Stimulated activated CD4-positive, alpha-beta T cell treated with anti-CD3 and anti-CD28 coated beads, TNF-alpha, amount 100 ng/mL, for 48 hours (primary cell): ENCODE measurements at regions not wholly inside any gene's neighbourhood (a gene's known extent, or its start where the extent isn't known, plus 50 kb on each side); places are given as distances from the start of the nearest gene placed in this dataset.
A peak's percentile ranks its signal among the peaks of the same experiment; 100 is the strongest.

Experiments
- DNase-seq, 3 donors: peaks; one replicate each; pipeline ENCODE4 v3.0.0-alpha.2; 2020; ENCODE audit warnings: low read depth in 3 of 3

DNA sequence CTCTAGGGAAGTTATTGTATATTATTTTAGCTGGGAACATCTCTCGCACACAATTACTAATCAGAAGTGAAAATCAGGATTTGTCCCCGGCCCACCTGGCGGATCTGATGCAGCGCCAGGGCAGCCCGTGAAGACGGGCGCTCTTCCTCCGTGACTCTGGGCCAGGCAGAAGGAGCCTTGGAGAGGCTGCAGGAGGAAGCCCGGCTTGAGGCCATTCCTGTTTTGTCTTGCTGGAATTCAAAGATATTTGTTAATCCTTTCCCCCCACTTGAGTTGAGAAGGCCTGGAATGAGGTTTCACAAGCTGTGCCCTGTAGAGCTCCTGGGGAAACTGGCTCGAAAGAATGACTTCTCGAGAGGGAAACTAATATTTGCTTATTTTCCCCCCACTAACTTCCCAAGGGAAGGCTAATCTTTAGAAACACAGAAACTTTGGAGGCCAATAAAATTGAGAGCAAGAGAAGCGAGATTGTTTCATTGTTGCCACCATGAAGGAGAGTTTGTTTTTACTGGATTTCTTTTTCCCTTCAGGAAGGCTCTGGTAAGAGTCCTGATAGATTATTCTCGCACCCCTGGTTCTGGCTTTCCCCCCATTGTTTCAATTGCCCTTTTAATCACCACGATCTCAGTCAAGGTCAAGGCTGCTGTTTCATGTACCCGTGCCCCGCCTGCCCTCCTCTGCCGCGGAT is 92.8 kb upstream of the SEPTIN5 start:
- no peak for DNase-seq

DNA sequence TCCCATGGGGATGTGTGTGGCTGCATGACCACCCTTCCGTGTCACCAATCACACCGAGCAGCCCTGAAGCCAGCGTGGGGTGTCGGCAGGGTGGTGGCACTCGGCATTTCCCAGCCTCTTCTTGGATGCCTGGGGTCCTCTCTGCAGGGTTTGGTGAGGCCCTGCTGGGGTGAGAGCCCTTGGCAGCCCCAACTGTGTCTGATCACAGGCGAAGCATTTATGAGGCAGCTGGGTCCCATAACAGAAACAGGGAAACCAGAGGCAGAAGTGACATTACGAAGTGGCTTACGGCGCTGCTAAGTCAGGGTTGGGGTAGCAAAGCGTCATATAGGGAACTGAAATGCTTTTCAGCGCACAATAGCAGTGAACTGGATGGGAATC is 92.3 kb upstream of the SEPTIN5 start:
- DNase-seq: no peak

DNA sequence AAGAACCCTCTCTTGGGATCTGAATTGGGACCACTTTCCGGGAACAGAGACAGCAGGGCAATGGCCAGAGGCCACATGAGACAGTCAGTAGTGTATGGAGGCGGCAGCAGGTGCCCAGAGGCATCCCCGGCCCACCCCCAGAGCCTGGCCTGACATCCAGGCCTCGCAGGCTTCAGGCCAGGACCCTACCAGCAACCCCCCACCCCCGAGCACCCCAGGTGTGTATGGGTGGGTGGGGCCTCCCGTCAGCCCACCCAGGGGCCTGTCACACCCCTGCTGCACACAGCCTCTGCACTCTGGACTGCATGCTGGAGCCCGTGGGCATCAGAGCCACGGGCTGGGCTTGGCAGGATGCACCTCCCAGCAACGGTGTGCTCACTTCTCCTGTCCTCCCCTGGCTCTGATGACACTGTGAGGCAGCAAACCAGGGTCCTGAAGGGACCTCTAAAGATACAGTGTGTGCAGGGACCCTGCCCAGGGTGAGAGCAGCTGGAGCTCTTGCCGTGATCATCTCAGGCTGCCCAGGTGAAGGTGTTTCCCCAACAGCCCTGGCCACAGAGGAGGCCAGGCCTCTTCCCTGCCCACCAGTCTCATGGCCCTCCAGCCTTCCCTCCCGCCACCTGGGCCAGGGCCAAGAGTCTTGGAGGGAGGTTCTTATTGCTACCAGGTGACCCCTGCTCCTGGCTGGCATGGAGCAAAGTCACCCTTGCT is 88.8 kb upstream of the SEPTIN5 start:
- DNase-seq: no peak

DNA sequence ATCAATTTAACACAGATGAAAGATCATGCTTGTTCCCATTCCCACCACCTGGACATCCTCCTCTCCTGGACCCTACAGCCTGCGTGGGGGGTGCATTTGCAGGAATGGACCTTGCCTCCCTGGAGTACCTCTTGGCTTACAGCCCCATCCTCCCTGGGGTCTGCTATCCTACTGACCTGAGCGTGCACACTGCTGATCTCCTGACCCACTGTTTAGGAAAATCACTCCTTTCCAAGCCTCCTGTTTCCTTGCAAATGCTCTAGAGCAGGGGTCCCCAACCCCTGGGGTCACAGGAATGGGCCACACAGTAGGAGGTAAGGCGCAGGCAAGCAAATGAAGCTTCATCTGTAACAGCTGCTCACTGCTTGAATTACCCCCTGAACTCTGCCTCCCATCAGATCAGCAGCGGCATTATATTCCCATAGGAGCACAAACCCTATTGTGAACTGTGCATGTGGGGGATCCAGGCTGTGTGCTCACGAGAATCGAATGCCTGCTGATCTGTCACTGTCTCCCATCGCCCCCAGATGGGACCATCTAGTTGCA is 88.2 kb upstream of the SEPTIN5 start:
- DNase-seq: no peak

DNA sequence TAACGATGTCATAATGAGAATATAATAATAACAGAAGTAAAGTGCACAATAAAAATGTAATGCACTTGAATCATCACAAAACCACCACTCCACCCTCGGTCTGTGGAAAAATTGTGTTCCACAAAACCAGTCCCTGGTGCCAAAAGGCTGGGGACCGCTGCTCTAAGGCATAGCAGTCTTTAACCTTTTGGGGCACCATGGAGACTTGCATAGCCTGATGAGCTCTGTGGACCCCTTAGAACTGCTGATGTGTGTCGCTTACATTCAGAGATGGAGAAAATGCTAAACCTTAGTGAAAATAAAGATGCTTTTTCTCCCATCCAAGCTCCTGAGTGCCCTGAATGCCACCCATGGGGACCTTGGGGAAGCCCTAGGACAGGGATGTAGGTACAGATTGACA is 87.6 kb upstream of the SEPTIN5 start:
- no peak for DNase-seq

DNA sequence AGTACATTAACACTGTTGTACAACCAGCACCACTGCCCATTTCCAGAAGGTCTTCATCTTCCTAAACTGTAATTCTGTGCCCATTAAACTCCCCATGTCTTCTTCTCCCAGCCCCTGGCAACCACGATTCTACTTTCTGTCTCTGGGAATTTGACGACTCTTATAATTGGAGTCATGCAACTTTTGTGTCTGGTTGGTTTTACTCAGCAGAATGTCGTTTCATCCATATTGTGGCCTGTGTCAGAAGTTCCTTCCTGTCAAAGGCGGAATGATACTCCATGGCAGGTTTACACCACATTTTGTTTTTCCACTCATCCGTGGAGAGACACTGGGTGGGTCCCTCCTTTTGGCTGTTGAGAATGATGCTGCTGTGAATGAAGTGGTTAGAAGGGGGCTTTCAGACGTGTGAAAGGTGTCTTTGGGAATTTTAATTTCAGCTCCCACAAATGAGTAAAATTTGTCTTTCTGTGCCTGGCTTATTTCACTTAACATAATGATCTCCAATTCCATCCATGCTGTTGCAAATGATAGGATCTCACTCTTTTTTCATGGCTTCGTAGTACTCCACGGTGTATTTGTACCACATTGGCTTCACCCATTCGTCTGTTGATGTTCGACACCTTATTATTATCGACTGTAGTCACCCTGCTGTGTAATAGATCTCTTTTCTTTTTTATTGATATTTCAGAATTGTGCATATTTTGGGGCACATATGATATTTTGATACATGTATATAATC is 86.1 kb upstream of the SEPTIN5 start:
- no peak for DNase-seq

DNA sequence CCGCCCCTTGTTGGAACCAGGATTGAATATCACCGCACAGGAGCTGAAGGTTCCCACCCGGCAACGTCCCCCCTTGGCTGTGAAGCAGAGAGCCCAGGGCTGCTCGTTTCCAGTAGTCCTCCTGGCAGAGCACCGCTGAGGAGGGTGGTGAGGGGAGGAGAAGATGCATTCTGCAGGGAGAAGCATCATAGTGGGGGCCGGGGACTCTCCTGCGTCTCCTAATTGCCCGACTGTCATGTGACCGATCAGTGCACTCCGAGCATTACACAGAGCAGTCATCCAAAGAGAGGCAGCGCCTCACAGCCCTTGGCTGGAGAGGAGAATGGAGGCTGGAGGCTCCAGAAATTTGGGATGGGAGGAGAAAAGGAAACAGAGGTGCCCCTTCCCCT is 85.0 kb upstream of the SEPTIN5 start:
- no peak for DNase-seq

DNA sequence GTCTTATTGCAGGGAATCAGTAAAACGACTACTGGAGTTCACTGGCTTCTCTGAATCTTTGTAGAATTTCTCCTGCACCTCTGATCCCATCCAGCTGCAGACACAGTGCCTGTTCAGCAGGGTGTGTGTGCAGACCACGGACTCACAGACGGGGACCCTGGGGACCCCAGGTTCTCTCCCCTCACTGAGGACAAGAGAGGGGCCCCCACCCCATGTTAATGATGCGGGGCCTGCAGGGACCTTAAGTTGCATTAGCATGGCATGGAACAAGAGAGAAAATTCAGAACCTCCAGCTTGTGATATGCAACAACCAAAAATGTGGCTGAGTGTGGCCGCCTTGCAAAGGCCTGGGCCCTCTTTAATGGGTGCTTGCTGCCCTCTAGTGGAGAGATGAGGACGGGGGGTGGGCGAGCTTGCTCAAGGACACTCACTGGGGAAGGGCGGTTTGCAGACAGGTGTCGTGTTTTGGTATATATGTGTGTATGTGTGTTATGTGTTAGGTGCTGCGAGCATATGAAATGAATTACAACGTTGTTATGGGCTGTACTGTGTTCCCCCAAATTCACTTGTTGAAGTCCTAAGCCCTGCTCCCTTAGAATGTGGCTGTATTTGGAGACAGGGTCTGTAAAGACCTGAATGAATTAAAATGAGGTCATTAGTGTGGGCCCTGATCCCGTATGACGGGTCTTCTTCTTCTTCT is 84.4 kb upstream of the SEPTIN5 start:
- peak; percentile 78 to 85 (median 78) for DNase-seq

DNA sequence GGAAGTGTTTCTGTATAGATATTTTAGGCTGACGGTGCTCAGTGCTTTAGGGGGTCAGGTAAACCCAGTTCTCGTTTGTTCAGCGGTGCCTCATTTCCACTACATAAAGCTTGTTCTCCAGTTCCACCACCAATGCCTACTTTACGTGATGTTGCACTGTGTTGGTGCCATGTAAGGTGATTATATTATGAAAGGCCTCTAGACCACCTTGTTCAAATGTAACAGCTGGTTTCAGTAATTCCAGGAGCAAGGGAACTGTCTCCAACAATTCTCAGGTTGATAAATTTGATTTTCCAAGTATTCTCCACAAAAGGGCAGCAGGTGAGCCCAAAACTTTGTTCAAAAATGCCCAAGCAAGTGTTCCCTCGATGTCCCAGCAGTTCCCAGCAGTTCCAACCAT is 83.7 kb upstream of the SEPTIN5 start:
- DNase-seq: no peak

DNA sequence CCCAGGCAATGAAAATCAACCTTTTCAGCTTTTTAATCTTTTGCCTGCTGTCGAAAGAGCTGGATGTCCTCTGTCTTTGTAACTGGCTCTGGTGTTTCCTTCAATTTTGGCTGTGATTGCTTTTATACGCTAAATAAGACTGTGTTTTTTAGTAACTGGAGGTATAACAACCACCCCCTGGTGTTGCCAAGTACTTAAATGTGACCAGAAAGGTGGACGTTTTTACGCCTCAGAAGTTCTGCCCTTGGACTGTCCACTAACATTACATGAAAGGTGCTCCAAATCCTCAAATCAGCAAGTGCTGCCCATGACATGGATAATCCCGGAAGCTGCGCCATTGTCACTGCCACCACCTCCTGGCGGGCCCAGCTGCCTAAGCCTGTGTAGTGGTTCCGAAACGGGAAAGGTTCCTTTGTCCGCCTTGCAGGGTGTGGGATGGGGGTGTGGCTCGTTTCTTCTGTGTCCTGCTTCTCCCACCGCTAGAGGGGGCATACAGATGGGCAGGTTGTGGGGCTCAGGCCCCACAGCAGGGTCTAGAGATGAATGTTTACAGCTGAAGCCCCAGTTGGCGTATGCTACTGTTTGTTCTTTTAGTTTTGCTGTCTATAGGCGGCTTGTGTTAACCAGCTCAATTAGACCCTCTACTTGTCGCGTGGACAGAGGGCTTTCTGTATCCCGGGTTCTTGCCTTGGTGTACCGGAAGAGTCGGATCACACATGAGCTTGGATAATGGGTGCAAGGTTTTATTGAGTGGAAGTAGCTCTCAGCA is 82.2 kb upstream of the SEPTIN5 start:
- no peak for DNase-seq

DNA sequence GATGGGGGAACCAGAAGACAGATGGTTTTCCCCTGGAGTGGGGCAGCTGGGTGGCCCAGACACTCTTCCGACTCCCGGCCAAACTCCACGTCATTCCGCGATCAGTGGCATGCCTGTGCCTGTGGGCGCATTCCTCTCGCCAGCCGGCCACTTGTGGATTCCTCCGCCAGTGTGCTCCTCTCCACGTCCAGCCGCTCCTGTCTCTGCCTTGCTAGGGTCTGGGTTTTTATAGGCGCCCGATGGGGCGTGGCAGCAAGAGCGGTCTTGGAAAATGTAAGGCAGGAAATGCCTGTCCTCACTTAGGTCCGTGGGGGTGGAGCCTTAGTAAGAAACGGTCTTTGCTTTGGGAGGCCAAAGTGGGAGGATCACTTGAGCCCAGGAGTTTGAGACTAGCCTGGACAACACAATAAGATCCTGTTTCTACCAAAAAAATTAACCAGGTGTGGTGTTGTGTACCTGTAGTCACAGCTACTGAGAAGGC is 81.6 kb upstream of the SEPTIN5 start:
- no peak for DNase-seq

DNA sequence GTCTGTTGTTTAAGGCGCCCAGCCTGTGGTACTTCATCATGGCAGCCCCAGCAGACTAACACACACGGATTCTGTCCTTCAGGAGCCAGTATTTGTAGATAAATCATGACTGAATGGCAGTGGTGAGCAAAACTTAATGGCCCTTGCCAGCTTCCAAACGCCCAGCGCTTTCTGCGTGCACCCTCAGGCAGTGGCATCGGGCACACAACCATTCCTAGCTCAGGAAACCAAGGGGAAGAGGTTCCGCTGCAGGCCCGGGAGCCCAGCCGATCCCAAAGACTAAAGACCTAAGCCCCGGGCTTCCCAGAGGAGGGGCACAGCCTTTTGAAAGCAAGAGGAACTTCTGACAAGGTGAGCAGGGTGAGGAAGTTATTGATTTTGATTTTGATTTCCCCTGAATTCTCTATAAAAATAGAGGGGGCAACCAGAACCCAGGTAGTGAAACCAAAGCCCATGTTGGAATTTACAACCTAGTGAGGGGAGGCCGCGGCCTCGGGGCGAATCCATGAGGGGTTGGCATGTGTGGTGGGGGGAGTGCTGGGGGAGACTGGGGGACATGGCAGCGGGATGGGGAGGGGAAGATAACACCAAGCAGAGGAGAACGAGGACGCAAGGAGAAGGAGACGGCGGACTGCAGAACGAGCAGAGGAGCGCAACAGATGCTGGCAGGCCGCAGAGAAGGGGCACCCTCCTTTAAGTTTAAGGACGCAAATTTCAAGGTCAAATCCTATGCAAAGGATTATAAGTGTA is 79.9 kb upstream of the SEPTIN5 start:
- no peak for DNase-seq

DNA sequence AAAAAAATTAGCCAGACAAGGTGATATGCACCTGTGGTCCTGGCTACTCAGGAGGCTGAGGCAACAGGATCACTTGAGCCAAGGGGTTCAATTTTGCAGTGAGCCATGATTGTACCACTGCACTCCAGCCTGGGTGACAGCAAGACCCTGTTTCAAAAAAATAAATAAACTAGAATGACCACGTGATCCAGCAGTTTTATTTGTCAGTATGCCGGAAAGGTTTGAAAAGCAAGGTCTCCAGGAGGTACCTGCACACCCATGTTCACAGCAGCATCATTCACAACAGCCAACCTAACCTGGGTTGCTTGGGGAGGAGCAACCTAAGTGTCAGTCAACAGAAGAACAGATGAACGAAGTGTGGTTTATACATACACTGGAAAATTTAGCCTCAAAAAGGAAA is 78.7 kb upstream of the SEPTIN5 start:
- no peak for DNase-seq

DNA sequence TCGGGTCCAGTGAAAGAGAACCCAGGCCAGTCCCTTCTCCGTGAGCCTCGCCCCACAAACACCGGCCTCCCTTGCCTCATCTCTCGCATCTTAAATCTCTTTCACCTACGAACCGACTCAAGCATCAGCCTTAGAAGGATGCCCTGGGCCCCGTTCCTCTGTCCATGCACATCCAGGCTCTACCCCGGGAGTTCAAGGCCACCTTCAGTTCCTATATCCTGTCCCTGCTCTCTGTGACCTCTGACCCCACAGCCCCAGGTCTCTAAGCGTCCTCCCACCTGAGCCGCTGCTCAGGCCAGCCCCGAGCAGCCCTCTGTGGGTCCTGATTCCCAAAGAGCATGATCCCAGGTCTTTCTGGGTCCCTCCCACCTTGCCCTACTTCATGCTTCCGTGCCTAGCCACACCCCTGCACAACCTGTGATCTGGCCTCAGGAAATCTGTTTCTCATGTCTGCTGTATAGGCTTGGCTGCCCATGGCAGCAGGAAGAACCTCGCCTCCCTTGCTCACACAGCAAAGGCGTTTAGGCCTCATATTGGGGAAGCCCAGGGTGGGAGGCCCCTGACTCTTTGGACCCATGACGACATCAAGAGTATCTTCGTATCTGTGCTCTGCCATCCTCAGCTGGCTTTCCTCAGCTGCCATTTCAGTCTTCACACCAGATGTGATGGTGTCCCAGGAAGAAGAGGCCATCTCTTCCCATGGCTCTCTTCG is 77.5 kb upstream of the SEPTIN5 start:
- DNase-seq: no peak

DNA sequence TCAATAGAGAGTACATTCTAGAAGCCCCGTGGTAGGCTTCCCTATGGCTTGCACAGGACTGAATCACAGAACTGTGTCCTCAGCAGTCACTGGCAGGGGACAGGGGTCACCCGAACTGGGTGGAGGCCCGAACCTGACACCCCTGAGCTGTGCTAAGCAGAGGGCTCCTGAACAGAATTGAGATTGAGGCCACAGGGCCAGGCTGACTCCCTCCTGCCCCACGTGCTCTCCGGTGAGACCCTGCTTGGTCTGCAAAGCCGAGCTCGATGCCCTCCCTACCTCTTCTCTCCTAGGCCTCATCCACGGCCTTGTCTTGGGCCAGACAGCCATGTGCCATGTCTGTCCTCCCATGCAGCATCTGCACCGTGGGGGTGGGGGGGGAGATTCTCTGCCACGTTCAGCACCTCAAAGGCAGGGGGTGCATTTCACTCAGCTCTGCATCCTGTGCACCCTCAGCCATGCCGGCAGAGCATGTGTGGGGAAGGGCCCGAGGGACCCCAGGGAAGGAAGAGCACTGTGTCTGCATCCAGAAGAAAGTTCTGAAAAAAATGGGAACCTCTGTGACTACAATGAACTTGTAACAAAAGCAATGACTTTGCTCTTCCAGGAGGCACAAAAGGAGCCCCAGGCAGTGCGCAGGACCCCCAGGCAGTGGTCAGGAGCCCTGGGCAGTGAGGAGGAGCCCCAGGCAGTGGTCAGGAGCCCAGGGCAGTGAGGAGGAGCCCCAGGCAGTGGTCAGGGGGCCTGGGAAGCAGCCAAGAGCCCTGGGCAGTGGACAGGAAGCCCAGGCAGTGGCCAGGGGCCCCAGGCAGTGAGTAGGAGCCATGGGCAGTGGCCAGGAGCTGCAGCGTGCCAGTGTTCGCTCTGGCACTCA is 76.7 kb upstream of the SEPTIN5 start:
- DNase-seq: no peak

DNA sequence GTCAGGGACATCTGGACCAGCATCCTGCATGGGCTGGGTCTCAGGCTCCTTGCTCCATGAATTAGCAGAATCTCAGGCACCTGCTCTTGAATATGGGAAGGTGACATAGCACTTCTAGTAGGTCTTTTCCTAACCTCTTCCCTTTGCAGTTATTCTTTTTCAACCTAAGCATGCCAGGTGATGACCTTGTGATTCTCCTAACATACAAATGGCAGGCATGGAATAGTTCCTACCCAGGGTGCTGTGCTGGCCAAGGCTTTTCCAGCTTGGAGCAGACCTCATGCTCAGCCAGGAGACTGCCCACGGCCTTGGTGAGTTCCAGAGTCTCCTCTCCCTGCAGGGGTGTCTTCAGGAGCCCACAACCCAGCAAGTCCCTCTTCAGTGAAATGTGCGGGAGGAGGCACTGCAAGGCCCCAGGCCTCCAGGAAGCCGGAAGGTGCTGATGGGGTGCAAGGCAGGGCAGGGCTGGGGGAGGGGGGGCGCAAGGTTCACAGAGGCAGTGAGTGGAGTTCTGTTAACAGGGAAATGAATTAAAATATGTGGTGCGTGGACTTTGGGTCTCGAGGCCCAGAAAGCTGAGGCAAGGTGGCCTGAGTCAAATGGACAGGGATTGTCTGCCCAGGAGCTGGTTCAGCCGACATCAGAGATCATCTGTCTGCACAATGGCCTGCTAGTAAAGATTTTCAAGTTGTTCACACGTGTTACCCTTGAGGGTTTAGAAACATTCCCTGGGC is 75.9 kb upstream of the SEPTIN5 start:
- DNase-seq: no peak

DNA sequence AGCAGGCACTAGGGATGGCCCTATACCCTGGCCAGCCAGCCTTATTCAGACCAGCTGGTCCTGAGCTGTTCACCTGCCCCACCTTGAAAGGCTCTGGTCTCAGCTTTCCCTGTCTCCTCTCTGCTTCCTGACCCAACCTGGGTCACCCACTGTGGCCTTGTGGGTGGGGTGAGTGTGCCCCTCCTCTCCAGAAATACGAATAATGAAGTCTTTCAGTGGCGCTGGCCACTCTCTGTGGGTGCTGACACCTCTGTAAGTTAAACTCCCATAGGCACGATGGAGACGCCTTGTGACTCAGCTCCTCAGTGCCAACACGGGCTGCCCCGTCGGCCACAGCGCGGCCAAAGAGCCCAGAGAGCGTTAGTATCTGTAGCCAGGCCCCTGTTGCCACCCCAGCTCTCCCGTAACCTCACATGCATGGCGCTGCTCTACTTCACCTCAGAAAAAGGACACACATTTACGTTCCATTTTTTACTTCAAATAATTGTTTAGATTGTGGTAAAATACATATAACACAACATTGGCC is 74.6 kb upstream of the SEPTIN5 start:
- no peak for DNase-seq

DNA sequence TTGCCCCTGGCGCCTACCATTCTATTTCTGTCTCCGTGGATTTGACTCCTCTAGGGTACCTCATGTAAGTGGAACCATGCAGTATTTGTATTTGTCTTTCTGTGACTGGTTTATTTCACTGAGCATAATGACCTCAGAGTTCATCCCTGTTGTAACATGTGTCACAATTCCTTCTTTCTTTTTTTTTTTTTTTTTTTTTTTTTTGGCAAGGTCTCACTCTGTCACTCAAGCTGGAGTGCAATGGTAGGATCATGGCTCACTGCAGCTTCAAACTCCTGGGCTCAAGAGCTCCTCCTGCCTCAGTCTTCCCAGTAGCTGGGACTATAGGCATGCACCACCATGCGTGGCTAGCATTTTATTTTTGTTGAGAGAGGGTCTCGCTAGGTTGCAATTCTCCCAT is 74.0 kb upstream of the SEPTIN5 start:
- DNase-seq: no peak
